ENCODE measurements at regions not wholly inside any gene's neighbourhood (a gene's known extent, or its start where the extent isn't known, plus 50 kb on each side); places are given as distances from the start of the nearest gene placed in this dataset.
"Not testable (repeated sequence)": the region's sequence is repeated elsewhere in the genome, so short reads cannot be mapped to it uniquely, and the experiment has no call there.

DNA sequence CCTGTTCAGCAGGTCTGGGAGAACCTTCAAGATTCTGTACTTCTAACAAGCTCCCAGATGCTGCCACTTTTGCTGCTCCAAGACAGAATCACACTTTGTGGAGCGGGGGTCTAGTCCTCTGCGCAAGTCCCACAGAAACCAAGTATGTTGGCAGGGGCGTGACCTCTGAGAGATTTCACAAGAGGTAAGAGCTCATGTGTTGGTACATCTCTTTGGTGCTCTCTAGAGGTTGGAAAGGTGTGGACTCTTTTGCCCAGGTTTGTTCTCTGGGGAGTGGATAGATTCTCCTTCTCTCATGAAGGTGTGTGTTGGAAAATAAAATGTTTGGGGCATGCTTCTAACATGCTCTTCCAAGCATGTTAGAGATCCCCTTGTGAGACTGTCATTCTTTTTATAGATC lies 340.9 kb upstream of the IRAK1BP1 start:
- Mint-ChIP-seq H3K27me3 (peaks cover 0 to 4% (median 0%) of the 10 kb centered on the region in 5 donors), H3K27ac (no peak overlapping the region), H3K4me1 (no peaks in the 10 kb centered on the region), H3K36me3 (no peaks in the 10 kb centered on the region), H3K9me3 (peaks cover 0 to 5% (median 0%) of the 10 kb centered on the region in 11 donors), H3K4me3 (no peak overlapping the region)
- no peak for ATAC-seq
- Histone ChIP-seq H3K27ac (ENCODE audit: low read depth, low read length) (no peak overlapping the region), H3K4me3 (ENCODE audit: low read length) (no peak overlapping the region), H3K27me3 (ENCODE audit: control insufficient read depth in 2 of 2, insufficient read depth in 2 of 2, low read length in 2 of 2) (peaks cover 0 to 3% of the 10 kb centered on the region in 2 donors), H3K9me3 (ENCODE audit: control insufficient read depth in 2 of 3, low read length in 3 of 3) (no peaks in the 10 kb centered on the region), H3K4me1 (ENCODE audit: control insufficient read depth in 2 of 2, insufficient read depth in 2 of 2, low read length in 2 of 2) (no peaks in the 10 kb centered on the region), H3K36me3 (ENCODE audit: control insufficient read depth in 2 of 3, insufficient read depth in 3 of 3, low read length in 3 of 3) (no peaks in the 10 kb centered on the region)
- intact Hi-C loops (cut with micrococcal nuclease): no loop called here
- ChIA-PET POLR2A (no interaction called here), CTCF (no interaction called here)
- no peak for DNase-seq

- H3K4me1 ChIP-seq (ENCODE audit: control insufficient read depth in 2 of 2, insufficient read depth in 2 of 2, low read length in 2 of 2): no peaks in the 10 kb centered on the region
- CTCF ChIA-PET: no interaction called here
- no peaks in the 10 kb centered on the region for H3K36me3 ChIP-seq (ENCODE audit: control insufficient read depth in 2 of 3, insufficient read depth in 3 of 3, low read length in 3 of 3)
- H3K27me3 Mint-ChIP-seq: peaks cover 0 to 4% (median 0%) of the 10 kb centered on the region in 5 donors
- no peak for DNase-seq
- no peaks in the 10 kb centered on the region for H3K36me3 Mint-ChIP-seq
- intact Hi-C loops (cut with micrococcal nuclease): no loop called here
- H3K9me3 ChIP-seq (ENCODE audit: control insufficient read depth in 2 of 3, low read length in 3 of 3): no peaks in the 10 kb centered on the region
- POLR2A ChIA-PET: no interaction called here
- H3K4me3 Mint-ChIP-seq: no peak overlapping the region
- H3K4me3 ChIP-seq (ENCODE audit: low read length): no peak overlapping the region
- no peaks in the 10 kb centered on the region for H3K4me1 Mint-ChIP-seq
- no peak overlapping the region for H3K27ac ChIP-seq (ENCODE audit: low read depth, low read length)
- peaks cover 0 to 3% of the 10 kb centered on the region in 2 donors for H3K27me3 ChIP-seq (ENCODE audit: control insufficient read depth in 2 of 2, insufficient read depth in 2 of 2, low read length in 2 of 2)
- no peaks in the 10 kb centered on the region for H3K9me3 Mint-ChIP-seq
- no peak for ATAC-seq
- no peak overlapping the region for H3K27ac Mint-ChIP-seq
Measured at GRCh38 chr6:78528926-78529325, 338.4 kb upstream of the IRAK1BP1 start.

DNA sequence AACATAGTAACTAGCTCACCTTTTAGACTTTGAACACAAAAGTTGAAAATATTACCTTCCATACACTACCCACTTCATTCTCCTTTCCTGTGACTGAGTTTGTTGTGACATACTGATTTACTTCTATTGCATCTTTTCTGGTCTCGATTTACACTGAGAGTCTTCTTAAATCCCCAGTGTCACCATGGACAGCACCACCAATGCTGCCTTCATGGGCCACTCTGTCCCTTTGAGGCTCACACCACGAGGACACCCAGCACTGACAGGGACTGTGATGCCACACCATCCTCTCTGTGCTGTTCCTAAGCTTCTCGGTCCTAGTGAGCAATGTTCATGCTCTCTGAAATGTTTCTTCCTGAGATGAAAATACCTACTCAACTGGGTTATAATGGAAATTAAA lies 337.1 kb upstream of the IRAK1BP1 start:
- POLR2A ChIA-PET: no interaction called here
- Mint-ChIP-seq H3K27ac (no peak overlapping the region), H3K4me3 (no peak overlapping the region), H3K36me3 (no peaks in the 10 kb centered on the region), H3K4me1 (no peaks in the 10 kb centered on the region), H3K27me3 (peaks cover 0 to 4% (median 0%) of the 10 kb centered on the region in 5 donors), H3K9me3 (peaks cover 0 to 2% (median 0%) of the 10 kb centered on the region in 11 donors)
- no peak overlapping the region for H3K4me3 ChIP-seq (ENCODE audit: low read length)
- no peak for DNase-seq
- H3K27ac ChIP-seq (ENCODE audit: low read depth, low read length): no peak overlapping the region
- intact Hi-C loops (cut with micrococcal nuclease): no loop called here
- peaks cover 0 to 3% of the 10 kb centered on the region in 2 donors for H3K27me3 ChIP-seq (ENCODE audit: control insufficient read depth in 2 of 2, insufficient read depth in 2 of 2, low read length in 2 of 2)
- CTCF ChIA-PET: no interaction called here
- no peaks in the 10 kb centered on the region for H3K4me1 ChIP-seq (ENCODE audit: control insufficient read depth in 2 of 2, insufficient read depth in 2 of 2, low read length in 2 of 2)
- H3K36me3 ChIP-seq (ENCODE audit: control insufficient read depth in 2 of 3, insufficient read depth in 3 of 3, low read length in 3 of 3): no peaks in the 10 kb centered on the region
- ATAC-seq: no peak
- H3K9me3 ChIP-seq (ENCODE audit: control insufficient read depth in 2 of 3, low read length in 3 of 3): no peaks in the 10 kb centered on the region

GRCh38 chr6:78533426-78533825 lies 333.9 kb upstream of the IRAK1BP1 start:
- DNase-seq (no peak), ATAC-seq (no peak)
- Histone ChIP-seq H3K9me3 (ENCODE audit: control insufficient read depth in 2 of 3, low read length in 3 of 3) (no peaks in the 10 kb centered on the region), H3K27me3 (ENCODE audit: control insufficient read depth in 2 of 2, insufficient read depth in 2 of 2, low read length in 2 of 2) (peaks cover 0 to 3% of the 10 kb centered on the region in 2 donors), H3K4me1 (ENCODE audit: control insufficient read depth in 2 of 2, insufficient read depth in 2 of 2, low read length in 2 of 2) (no peaks in the 10 kb centered on the region), H3K4me3 (ENCODE audit: low read length) (no peak overlapping the region), H3K27ac (ENCODE audit: low read depth, low read length) (no peak overlapping the region), H3K36me3 (ENCODE audit: control insufficient read depth in 2 of 3, insufficient read depth in 3 of 3, low read length in 3 of 3) (no peaks in the 10 kb centered on the region)
- H3K36me3 Mint-ChIP-seq: no peaks in the 10 kb centered on the region
- peaks cover 0 to 2% (median 0%) of the 10 kb centered on the region in 11 donors for H3K9me3 Mint-ChIP-seq
- H3K4me1 Mint-ChIP-seq: no peaks in the 10 kb centered on the region
- intact Hi-C loops (cut with micrococcal nuclease): no loop called here
- no peak overlapping the region for H3K4me3 Mint-ChIP-seq
- H3K27ac Mint-ChIP-seq: no peak overlapping the region
- POLR2A ChIA-PET: no interaction called here
- CTCF ChIA-PET: no interaction called here
- H3K27me3 Mint-ChIP-seq: peaks cover 0 to 4% (median 0%) of the 10 kb centered on the region in 5 donors

DNA sequence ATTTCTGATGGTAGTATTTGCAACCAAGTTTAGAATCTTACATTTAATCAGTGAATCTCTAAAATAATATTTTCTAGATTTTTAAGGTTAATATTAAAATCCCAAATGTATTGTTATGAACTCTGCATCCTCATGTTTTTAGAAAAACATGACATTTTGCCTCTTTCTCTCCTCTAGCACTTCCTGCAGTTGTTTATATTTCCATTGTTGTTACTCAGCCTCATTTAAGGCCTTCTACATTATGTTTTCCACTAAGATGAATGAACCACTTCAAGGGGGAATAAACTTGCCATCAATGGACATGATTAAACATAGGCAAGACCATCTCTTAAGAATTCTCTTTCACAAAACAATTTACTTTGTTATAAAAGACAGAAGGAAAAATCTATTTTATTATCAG lies 333.5 kb upstream of the IRAK1BP1 start:
- Mint-ChIP-seq H3K27ac (no peak overlapping the region), H3K9me3 (peaks cover 0 to 3% (median 0%) of the 10 kb centered on the region in 11 donors), H3K27me3 (peaks cover 0 to 4% (median 0%) of the 10 kb centered on the region in 5 donors), H3K4me3 (no peak overlapping the region), H3K36me3 (no peaks in the 10 kb centered on the region), H3K4me1 (no peaks in the 10 kb centered on the region)
- no peak for ATAC-seq
- Histone ChIP-seq H3K36me3 (ENCODE audit: control insufficient read depth in 2 of 3, insufficient read depth in 3 of 3, low read length in 3 of 3) (no peaks in the 10 kb centered on the region), H3K9me3 (ENCODE audit: control insufficient read depth in 2 of 3, low read length in 3 of 3) (no peaks in the 10 kb centered on the region), H3K27me3 (ENCODE audit: control insufficient read depth in 2 of 2, insufficient read depth in 2 of 2, low read length in 2 of 2) (peaks cover 0 to 3% of the 10 kb centered on the region in 2 donors), H3K27ac (ENCODE audit: low read depth, low read length) (no peak overlapping the region), H3K4me1 (ENCODE audit: control insufficient read depth in 2 of 2, insufficient read depth in 2 of 2, low read length in 2 of 2) (no peaks in the 10 kb centered on the region), H3K4me3 (ENCODE audit: low read length) (no peak overlapping the region)
- POLR2A ChIA-PET: no interaction called here
- DNase-seq: no peak
- intact Hi-C loops (cut with micrococcal nuclease): no loop called here
- CTCF ChIA-PET: no interaction called here

GRCh38 chr6:78538002-78538401 lies 329.3 kb upstream of the IRAK1BP1 start:
- Histone ChIP-seq H3K4me3 (ENCODE audit: low read length) (no peak overlapping the region), H3K9me3 (ENCODE audit: control insufficient read depth in 2 of 3, low read length in 3 of 3) (no peaks in the 10 kb centered on the region), H3K27ac (ENCODE audit: low read depth, low read length) (no peak overlapping the region), H3K36me3 (ENCODE audit: control insufficient read depth in 2 of 3, insufficient read depth in 3 of 3, low read length in 3 of 3) (no peaks in the 10 kb centered on the region), H3K4me1 (ENCODE audit: control insufficient read depth in 2 of 2, insufficient read depth in 2 of 2, low read length in 2 of 2) (no peaks in the 10 kb centered on the region), H3K27me3 (ENCODE audit: control insufficient read depth in 2 of 2, insufficient read depth in 2 of 2, low read length in 2 of 2) (no peaks in the 10 kb centered on the region)
- no peaks in the 10 kb centered on the region for H3K4me1 Mint-ChIP-seq
- intact Hi-C loops (cut with micrococcal nuclease): no loop called here
- H3K27me3 Mint-ChIP-seq: no peaks in the 10 kb centered on the region
- DNase-seq (no peak), ATAC-seq (no peak)
- H3K9me3 Mint-ChIP-seq: peaks cover 0 to 6% (median 0%) of the 10 kb centered on the region in 11 donors
- no peaks in the 10 kb centered on the region for H3K36me3 Mint-ChIP-seq
- POLR2A ChIA-PET: no interaction called here
- no peak overlapping the region for H3K4me3 Mint-ChIP-seq
- H3K27ac Mint-ChIP-seq: no peak overlapping the region
- CTCF ChIA-PET: no interaction called here

DNA sequence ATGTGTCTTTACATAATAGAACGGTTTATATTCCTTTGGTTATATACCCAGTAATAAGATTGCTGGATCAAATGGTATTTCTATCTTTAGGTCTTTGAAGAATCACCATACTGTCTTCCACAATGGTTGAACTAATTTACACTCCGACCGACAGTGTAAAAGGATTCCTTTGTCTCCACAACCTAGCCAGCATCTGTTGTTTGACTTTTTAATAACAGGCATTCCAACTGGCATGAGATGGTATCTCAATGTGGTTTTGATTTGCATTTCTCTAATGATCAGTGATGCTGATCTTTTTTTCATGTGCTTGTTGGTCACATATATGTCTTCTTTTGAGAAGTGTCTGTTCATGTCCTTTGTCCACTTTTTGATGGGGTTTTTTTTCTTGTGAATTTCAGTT lies 319.7 kb upstream of the IRAK1BP1 start:
- POLR2A ChIA-PET, ATAC-seq: not testable (repeated sequence)

More for the DNA sequence above, 319.7 kb upstream of the IRAK1BP1 start:
- CTCF ChIA-PET; H3K4me1 ChIP-seq (ENCODE audit: control insufficient read depth in 2 of 2, insufficient read depth in 2 of 2, low read length in 2 of 2); H3K27me3 Mint-ChIP-seq; H3K4me3 Mint-ChIP-seq; H3K27ac Mint-ChIP-seq; DNase-seq; H3K36me3 Mint-ChIP-seq; H3K9me3 ChIP-seq (ENCODE audit: control insufficient read depth in 2 of 3, low read length in 3 of 3); H3K4me3 ChIP-seq (ENCODE audit: low read length); intact Hi-C loops (cut with micrococcal nuclease); H3K36me3 ChIP-seq (ENCODE audit: control insufficient read depth in 2 of 3, insufficient read depth in 3 of 3, low read length in 3 of 3); H3K4me1 Mint-ChIP-seq; H3K27me3 ChIP-seq (ENCODE audit: control insufficient read depth in 2 of 2, insufficient read depth in 2 of 2, low read length in 2 of 2); H3K27ac ChIP-seq (ENCODE audit: low read depth, low read length): not testable (repeated sequence)
- H3K9me3 Mint-ChIP-seq: peaks cover 0 to 12% (median 2%) of the 10 kb centered on the region in 11 donors

Data from naive thymus-derived CD4-positive, alpha-beta T cell (primary cell).